HEK293 (cell line): ENCODE measurements at regions not wholly inside any gene's neighbourhood (a gene's known extent, or its start where the extent isn't known, plus 50 kb on each side); places are given as distances from the start of the nearest gene placed in this dataset.
"Not testable (repeated sequence)": the region's sequence is repeated elsewhere in the genome, so short reads cannot be mapped to it uniquely, and the experiment has no call there.

ENCODE experiments used
- CTCF ChIA-PET: fragments of 350-600 bp; formaldehyde crosslinking; extraction: SDS; loops from one replicate; lab custom pipeline; 2021; ENCODE audit warnings: antibody characterized with exemption; lab: Yijun Ruan, JAX
- POLR2A ChIA-PET: fragments of 300-600 bp; formaldehyde crosslinking; extraction: SDS; loops from one replicate; lab custom pipeline; 2020; ENCODE audit warnings: antibody characterized with exemption, inconsistent platforms; lab: Yijun Ruan, JAX
- H3K27ac ChIP-seq: fragments of 200-500 bp; sonication (Bioruptor generic); 2 replicates; pipeline ENCODE4 v1.5.1; 2014; ENCODE audit warnings: low read depth, low read length, control low read depth, inconsistent platforms; ENCODE audit errors: extremely low read depth
- H3K36me3 ChIP-seq, 2 experiments: fragments of 200-500 bp in 1 of 2; sonication (Bioruptor generic) in 1 of 2; 1 replicate in 1 of 2; 2 replicates in 1 of 2; pipeline ENCODE4 v1.5.1; 2014 to 2017; ENCODE audit warnings: inconsistent platforms in 2 of 2, low read length in 2 of 2; ENCODE audit not compliant: control insufficient read depth in 2 of 2, insufficient read depth in 1 of 2
- H3K4me1 ChIP-seq: fragments of 200-500 bp; sonication (Bioruptor generic); 2 replicates; pipeline ENCODE4 v1.5.1; 2014; ENCODE audit warnings: mild to moderate bottlenecking, low read length, inconsistent platforms; ENCODE audit not compliant: control insufficient read depth, insufficient read depth
- H3K4me3 ChIP-seq: 2 replicates; pipeline ENCODE4 v1.5.1; 2011; ENCODE audit warnings: low read depth, mild to moderate bottlenecking, control low read depth, low read length, moderate library complexity
- H3K9me3 ChIP-seq: fragments of 200-500 bp; sonication (Bioruptor generic); 2 replicates; pipeline ENCODE4 v1.5.1; 2014; ENCODE audit warnings: low read depth, low read length, inconsistent platforms; ENCODE audit not compliant: control insufficient read depth, insufficient read depth
- HOXC10 ChIP-seq: sonication (generic); formaldehyde crosslinking; IDR thresholded peaks from 2 replicates; pipeline ENCODE4 v1.8.1; 2023; ENCODE audit warnings: mild to moderate bottlenecking, missing genetic modification reagents
- ZBTB7A ChIP-seq: fragments of 450-650 bp; formaldehyde crosslinking; IDR thresholded peaks from 2 replicates; pipeline ENCODE4 v1.5.1; 2016; ENCODE audit warnings: low read depth, missing biosample characterization, missing genetic modification characterization
- ZNF114 ChIP-seq: fragments of 450-650 bp; formaldehyde crosslinking; IDR thresholded peaks from 2 replicates; pipeline ENCODE4 v1.5.0; 2017; ENCODE audit warnings: missing biosample characterization, missing genetic modification characterization
- ZNF138 ChIP-seq: fragments of 450-650 bp; formaldehyde crosslinking; IDR thresholded peaks from 2 replicates; pipeline ENCODE4 v1.5.1; 2016; ENCODE audit warnings: missing biosample characterization, missing genetic modification characterization, borderline replicate concordance
- ZNF211 ChIP-seq: fragments of 450-650 bp; formaldehyde crosslinking; IDR thresholded peaks from 2 replicates; pipeline ENCODE4 v1.5.1; 2016; ENCODE audit warnings: low read depth, missing biosample characterization, missing genetic modification characterization
- ZNF214 ChIP-seq: fragments of 450-650 bp; formaldehyde crosslinking; IDR thresholded peaks from 2 replicates; pipeline ENCODE4 v1.5.1; 2017; ENCODE audit warnings: missing biosample characterization, mild to moderate bottlenecking, missing genetic modification characterization, borderline replicate concordance
- ZNF24 ChIP-seq: fragments of 450-650 bp; formaldehyde crosslinking; IDR thresholded peaks from 2 replicates; pipeline ENCODE4 v1.5.1; 2016; ENCODE audit warnings: missing biosample characterization, missing genetic modification characterization
- ZNF341 ChIP-seq: fragments of 450-650 bp; formaldehyde crosslinking; IDR thresholded peaks from 2 replicates; pipeline ENCODE4; 2016; ENCODE audit warnings: low read depth, missing biosample characterization, missing genetic modification characterization
- ZNF37A ChIP-seq: fragments of 450-650 bp; IDR thresholded peaks from 2 replicates; pipeline ENCODE4 v1.5.1; 2018; ENCODE audit warnings: missing biosample characterization, missing genetic modification characterization
- ZNF529 ChIP-seq: fragments of 450-650 bp; formaldehyde crosslinking; IDR thresholded peaks from 2 replicates; pipeline ENCODE4 v1.5.1; 2017; ENCODE audit warnings: missing genetic modification characterization, missing biosample characterization; ENCODE audit not compliant: insufficient replicate concordance
- ZNF548 ChIP-seq: fragments of 450-650 bp; formaldehyde crosslinking; IDR thresholded peaks from 2 replicates; pipeline ENCODE4 v1.5.1; 2016; ENCODE audit warnings: missing biosample characterization, missing genetic modification characterization
- ZNF561 ChIP-seq: fragments of 450-650 bp; IDR thresholded peaks from 2 replicates; pipeline ENCODE4 v1.5.1; 2018; ENCODE audit warnings: missing biosample characterization, missing genetic modification characterization, borderline replicate concordance
- ZNF624 ChIP-seq: fragments of 450-650 bp; formaldehyde crosslinking; IDR thresholded peaks from 2 replicates; pipeline ENCODE4 v1.5.1; 2017; ENCODE audit warnings: missing biosample characterization, missing genetic modification characterization
- ZNF777 ChIP-seq: fragments of 450-650 bp; formaldehyde crosslinking; IDR thresholded peaks from 2 replicates; pipeline ENCODE4 v1.5.1; 2017; ENCODE audit warnings: missing biosample characterization, missing genetic modification characterization, borderline replicate concordance
- TF ChIP-seq, protein P1 (sequence below): fragments of 450-650 bp; formaldehyde crosslinking; IDR thresholded peaks from 2 replicates; pipeline ENCODE4 v1.5.1; 2016; ENCODE audit warnings: missing biosample characterization, missing genetic modification characterization
- TF ChIP-seq, protein P2 (sequence below): fragments of 450-650 bp; formaldehyde crosslinking; IDR thresholded peaks from 2 replicates; pipeline ENCODE4 v1.5.1; 2016; ENCODE audit warnings: missing biosample characterization, missing genetic modification characterization
- TF ChIP-seq, protein P3 (sequence below): fragments of 450-650 bp; formaldehyde crosslinking; IDR thresholded peaks from 2 replicates; pipeline ENCODE4 v1.5.1; 2016; ENCODE audit warnings: missing biosample characterization, missing genetic modification characterization

DNA sequence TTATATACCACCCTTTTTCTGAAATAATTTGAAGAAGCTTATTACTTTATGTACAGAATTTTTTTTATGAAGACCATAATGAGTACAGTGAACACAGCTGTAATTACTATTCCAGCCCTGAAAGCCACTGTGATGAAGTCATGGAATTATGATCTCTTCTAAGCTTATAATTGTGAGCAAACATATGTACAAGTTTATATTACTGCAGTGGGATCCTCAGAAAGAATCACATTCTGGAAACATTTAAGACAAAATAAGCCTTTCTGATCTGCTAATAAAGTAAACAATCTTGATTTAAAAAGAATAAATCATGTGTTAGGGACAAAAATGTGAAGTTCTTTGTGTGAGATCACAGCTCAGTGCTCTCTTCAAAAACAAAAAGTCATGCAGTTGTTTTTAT is 560.4 kb downstream of the CD109 start:
- Histone ChIP-seq H3K4me3 (no peak overlapping the region), H3K4me1 (no peaks in the 10 kb centered on the region), H3K36me3 (no peaks in the 10 kb centered on the region), H3K27ac (no peak overlapping the region), H3K9me3 (no peaks in the 10 kb centered on the region)
- TF ChIP-seq ZNF548 (tag by site-specific recombination) (no peak), ZNF624 (tag by site-specific recombination) (no peak), ZNF138 (tag by site-specific recombination) (no peak), ZNF211 (tag by site-specific recombination) (no peak), HOXC10 (no peak), ZNF114 (tag by site-specific recombination) (no peak)
- CTCF ChIA-PET = no interaction called here
- POLR2A ChIA-PET = no interaction called here

DNA sequence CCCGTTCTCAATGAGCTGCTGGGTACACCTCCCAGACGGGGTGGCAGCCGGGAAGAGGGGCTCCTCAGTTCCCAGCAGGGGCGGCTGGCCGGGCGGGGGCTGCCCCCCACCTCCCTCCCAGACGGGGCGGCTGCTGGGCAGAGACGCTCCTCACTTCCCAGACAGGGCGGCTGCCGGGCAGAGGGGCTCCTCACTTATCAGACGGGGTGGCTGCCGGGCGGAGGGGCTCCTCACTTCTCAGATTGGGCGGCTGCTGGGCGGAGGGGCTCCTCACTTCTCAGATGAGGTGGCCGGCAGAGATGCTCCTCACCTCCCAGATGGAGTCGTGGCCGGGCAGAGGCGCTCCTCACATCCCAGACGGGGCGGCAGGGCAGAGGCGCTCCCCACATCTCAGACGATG is 559.0 kb downstream of the CD109 start:
- H3K36me3 ChIP-seq, H3K9me3 ChIP-seq, POLR2A ChIA-PET, CTCF ChIA-PET, H3K4me3 ChIP-seq, H3K4me1 ChIP-seq, H3K27ac ChIP-seq: not testable (repeated sequence)

GRCh38 chr6:74254147-74254546 is 558.1 kb downstream of the CD109 start:
- H3K4me1 ChIP-seq, H3K4me3 ChIP-seq, POLR2A ChIA-PET, CTCF ChIA-PET, H3K36me3 ChIP-seq, H3K27ac ChIP-seq, H3K9me3 ChIP-seq: not testable (repeated sequence)

DNA sequence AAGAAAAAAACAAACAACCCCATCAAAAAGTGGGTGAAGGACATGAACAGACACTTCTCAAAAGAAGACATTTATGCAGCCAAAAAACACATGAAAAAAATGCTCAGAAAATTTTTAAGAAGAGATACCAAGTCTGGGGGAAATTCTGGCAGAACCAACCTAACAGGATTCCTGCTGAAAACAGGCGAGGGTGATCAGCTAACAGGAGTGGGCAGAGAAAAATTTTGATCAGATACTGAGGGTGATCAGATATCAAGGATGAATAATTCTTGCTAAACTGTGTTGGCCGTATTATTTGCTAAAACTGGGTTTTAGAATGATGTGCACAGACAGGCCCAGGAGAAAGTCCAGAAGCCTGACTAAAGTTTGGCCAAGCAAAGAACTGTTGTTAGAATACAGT is 557.3 kb downstream of the CD109 start:
- Histone ChIP-seq H3K36me3 (no peaks in the 10 kb centered on the region), H3K4me3 (no peak overlapping the region), H3K27ac (no peak overlapping the region), H3K9me3 (no peaks in the 10 kb centered on the region), H3K4me1 (no peaks in the 10 kb centered on the region)
- TF ChIP-seq, protein P1, sequence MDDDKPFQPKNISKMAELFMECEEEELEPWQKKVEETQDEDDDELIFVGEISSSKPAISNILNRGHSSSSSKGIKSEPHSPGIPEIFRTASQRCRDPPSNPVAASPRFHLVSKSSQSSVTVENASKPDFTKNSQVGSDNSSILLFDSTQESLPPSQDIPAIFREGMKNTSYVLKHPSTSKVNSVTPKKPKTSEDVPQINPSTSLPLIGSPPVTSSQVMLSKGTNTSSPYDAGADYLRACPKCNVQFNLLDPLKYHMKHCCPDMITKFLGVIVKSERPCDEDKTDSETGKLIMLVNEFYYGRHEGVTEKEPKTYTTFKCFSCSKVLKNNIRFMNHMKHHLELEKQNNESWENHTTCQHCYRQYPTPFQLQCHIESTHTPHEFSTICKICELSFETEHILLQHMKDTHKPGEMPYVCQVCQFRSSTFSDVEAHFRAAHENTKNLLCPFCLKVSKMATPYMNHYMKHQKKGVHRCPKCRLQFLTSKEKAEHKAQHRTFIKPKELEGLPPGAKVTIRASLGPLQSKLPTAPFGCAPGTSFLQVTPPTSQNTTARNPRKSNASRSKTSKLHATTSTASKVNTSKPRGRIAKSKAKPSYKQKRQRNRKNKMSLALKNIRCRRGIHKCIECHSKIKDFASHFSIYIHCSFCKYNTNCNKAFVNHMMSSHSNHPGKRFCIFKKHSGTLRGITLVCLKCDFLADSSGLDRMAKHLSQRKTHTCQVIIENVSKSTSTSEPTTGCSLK (tag by site-specific recombination) = no peak
- POLR2A ChIA-PET = no interaction called here
- CTCF ChIA-PET = no interaction called here

DNA sequence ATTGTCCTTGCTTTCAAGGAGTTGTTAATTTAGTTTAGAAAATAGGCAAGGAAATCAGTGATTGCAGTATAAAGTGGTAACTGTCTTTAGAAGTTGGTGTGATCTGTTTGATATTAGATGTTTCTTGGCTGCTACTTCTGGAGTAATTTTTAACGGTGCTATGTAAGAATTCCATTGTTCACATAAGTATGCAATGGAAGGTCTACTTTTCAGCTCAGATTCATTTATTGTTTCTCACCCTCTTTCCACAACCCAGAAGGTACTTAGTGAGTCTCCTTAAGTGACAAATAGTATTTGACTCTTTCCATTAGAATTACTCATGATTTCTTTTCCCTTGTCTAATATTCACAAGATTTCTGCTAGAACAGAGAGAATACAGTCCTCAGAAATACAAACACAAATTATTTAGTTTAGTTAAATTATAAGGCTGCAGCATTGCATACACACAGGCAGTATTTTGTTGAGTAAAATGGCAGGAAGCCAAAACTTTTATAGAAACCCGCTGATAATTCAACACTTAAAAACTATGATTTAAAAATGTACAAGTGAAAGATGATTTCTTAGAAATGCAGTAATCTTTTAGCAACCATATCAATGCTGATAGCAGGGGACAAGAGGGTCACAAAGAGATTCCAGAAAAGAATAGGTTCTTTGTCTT is 554.3 kb downstream of the CD109 start:
- ChIA-PET POLR2A (no interaction called here), CTCF (no interaction called here)
- no peak overlapping the region for H3K27ac ChIP-seq
- TF ChIP-seq ZNF24 (tag by site-specific recombination) (no peak), ZNF37A (tag by site-specific recombination) (no peak), ZNF777 (tag by site-specific recombination) (no peak), ZNF214 (no peak), ZNF529 (tag by site-specific recombination) (no peak), ZNF561 (no peak), ZNF341 (tag by site-specific recombination) (no peak), ZBTB7A (tag by site-specific recombination) (no peak)
- TF ChIP-seq, protein P2, sequence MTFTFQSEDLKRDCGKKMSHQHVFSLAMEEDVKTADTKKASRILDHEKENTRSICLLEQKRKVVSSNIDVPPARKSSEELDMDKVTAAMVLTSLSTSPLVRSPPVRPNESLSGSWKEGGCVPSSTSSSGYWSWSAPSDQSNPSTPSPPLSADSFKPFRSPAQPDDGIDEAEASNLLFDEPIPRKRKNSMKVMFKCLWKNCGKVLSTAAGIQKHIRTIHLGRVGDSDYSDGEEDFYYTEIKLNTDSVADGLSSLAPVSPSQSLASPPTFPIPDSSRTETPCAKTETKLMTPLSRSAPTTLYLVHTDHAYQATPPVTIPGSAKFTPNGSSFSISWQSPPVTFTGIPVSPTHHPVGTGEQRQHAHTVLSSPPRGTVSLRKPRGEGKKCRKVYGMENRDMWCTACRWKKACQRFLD = no peak
- TF ChIP-seq, protein P3, sequence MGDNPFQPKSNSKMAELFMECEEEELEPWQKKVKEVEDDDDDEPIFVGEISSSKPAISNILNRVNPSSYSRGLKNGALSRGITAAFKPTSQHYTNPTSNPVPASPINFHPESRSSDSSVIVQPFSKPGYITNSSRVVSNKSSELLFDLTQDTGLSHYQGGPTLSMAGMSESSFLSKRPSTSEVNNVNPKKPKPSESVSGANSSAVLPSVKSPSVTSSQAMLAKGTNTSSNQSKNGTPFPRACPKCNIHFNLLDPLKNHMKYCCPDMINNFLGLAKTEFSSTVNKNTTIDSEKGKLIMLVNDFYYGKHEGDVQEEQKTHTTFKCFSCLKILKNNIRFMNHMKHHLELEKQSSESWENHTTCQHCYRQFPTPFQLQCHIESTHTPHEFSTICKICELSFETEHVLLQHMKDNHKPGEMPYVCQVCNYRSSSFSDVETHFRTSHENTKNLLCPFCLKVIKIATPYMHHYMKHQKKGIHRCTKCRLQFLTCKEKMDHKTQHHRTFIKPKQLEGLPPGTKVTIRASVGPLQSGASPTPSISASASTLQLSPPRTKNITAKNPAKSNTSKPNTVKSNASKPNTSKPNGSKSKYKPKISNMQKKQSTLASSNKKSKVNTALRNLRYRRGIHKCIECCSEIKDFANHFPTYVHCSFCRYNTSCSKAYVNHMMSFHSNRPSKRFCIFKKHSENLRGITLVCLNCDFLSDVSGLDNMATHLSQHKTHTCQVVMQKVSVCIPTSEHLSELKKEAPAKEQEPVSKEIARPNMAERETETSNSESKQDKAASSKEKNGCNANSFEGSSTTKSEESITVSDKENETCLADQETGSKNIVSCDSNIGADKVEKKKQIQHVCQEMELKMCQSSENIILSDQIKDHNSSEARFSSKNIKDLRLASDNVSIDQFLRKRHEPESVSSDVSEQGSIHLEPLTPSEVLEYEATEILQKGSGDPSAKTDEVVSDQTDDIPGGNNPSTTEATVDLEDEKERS (tag by site-specific recombination) = no peak

More for the DNA sequence above, 554.3 kb downstream of the CD109 start:
- H3K9me3 ChIP-seq = no peaks in the 10 kb centered on the region
- H3K4me3 ChIP-seq = no peak overlapping the region
- no peaks in the 10 kb centered on the region for H3K4me1 ChIP-seq
- no peaks in the 10 kb centered on the region for H3K36me3 ChIP-seq
